ENCODE measurements at regions not wholly inside any gene's neighbourhood (a gene's known extent, or its start where the extent isn't known, plus 50 kb on each side); places are given as distances from the start of the nearest gene placed in this dataset.

GRCh38 chr15:46525984-46526725, 891.3 kb downstream of the SQOR start:
- TF ChIP-seq EZH2 (IDR thresholded peaks at IDR 0.05; ENCODE audit: borderline replicate concordance, insufficient read depth, low read depth, low read length, poor library complexity, severe bottlenecking), result no peak
- TF ChIP-seq CTCF (IDR thresholded peaks at IDR 0.05), result no peak
- ATAC-seq (ENCODE audit: low read depth) (no peak), DNase-seq (no peak)
- Histone ChIP-seq H3K9ac (ENCODE audit: low read length) (no peak overlapping the region), H3K9me3 (ENCODE audit: control extremely low read depth in 1 of 3, control insufficient read depth in 2 of 3, insufficient read depth in 1 of 3, low read length in 2 of 3) (peaks cover 1 to 3% (median 3%) of the 10 kb centered on the region in 3 donors), H3K27me3 (replicated peaks in 1 of 4; ENCODE audit: control extremely low read depth in 1 of 4, control insufficient read depth in 3 of 4, insufficient read depth in 4 of 4, low read length in 3 of 4) (no peaks in the 10 kb centered on the region), H2AFZ (ENCODE audit: insufficient read depth, low read depth, low read length, poor library complexity, severe bottlenecking) (no peak overlapping the region), H3K36me3 (replicated peaks in 1 of 2; ENCODE audit: control extremely low read depth in 1 of 2, control insufficient read depth in 1 of 2, extremely low read depth in 1 of 2, insufficient read depth in 2 of 2, low read length in 1 of 2) (no peaks in the 10 kb centered on the region), H3K27ac (ENCODE audit: low read length in 2 of 2) (no peak overlapping the region), H4K20me1 (ENCODE audit: control insufficient read depth, insufficient read depth, low read length, poor library complexity, severe bottlenecking) (no peaks in the 10 kb centered on the region), H3K4me2 (replicated peaks; ENCODE audit: low read depth, low read length, poor library complexity, severe bottlenecking) (no peak overlapping the region), H3K4me1 (ENCODE audit: control insufficient read depth in 2 of 2, insufficient read depth in 2 of 2, low read length in 2 of 2) (no peaks in the 10 kb centered on the region), H3K4me3 (ENCODE audit: control extremely low read depth in 1 of 5, extremely low read depth in 1 of 5, insufficient read depth in 1 of 5, low read depth in 2 of 5, low read length in 4 of 5) (no peak overlapping the region), H3K79me2 (ENCODE audit: control insufficient read depth, insufficient read depth, low read length) (no peaks in the 10 kb centered on the region)
- H3K27ac Mint-ChIP-seq, result no peak overlapping the region
- H3K4me3 Mint-ChIP-seq, result no peak overlapping the region
- intact Hi-C loops (cut with micrococcal nuclease), result no loop called here
- ChIA-PET POLR2A (no interaction called here), CTCF (no interaction called here)
- H3K4me1 Mint-ChIP-seq, result no peaks in the 10 kb centered on the region
- H3K9me3 Mint-ChIP-seq (ENCODE audit: insufficient read depth), result no peaks in the 10 kb centered on the region
- H3K27me3 Mint-ChIP-seq, result no peaks in the 10 kb centered on the region
- no CpG with 5 or more reads among the region's 3 CpGs for WGBS (ENCODE audit: insufficient coverage)

- Mint-ChIP-seq H3K4me3 (no peak overlapping the region), H3K27ac (no peak overlapping the region), H3K4me1 (no peaks in the 10 kb centered on the region), H3K9me3 (ENCODE audit: insufficient read depth) (no peaks in the 10 kb centered on the region), H3K27me3 (no peaks in the 10 kb centered on the region)
- ATAC-seq (ENCODE audit: low read depth) (no peak), DNase-seq (no peak)
- intact Hi-C loops (cut with micrococcal nuclease), result no loop called here
- ChIA-PET POLR2A (no interaction called here), CTCF (no interaction called here)
- TF ChIP-seq CTCF (IDR thresholded peaks at IDR 0.05), result no peak
- TF ChIP-seq EZH2 (IDR thresholded peaks at IDR 0.05; ENCODE audit: borderline replicate concordance, insufficient read depth, low read depth, low read length, poor library complexity, severe bottlenecking), result no peak
- WGBS (ENCODE audit: insufficient coverage), result no CpG with 5 or more reads among the region's 1 CpG
- Histone ChIP-seq H3K27ac (ENCODE audit: low read length in 2 of 2) (no peak overlapping the region), H3K9ac (ENCODE audit: low read length) (no peak overlapping the region), H3K4me3 (ENCODE audit: control extremely low read depth in 1 of 5, extremely low read depth in 1 of 5, insufficient read depth in 1 of 5, low read depth in 2 of 5, low read length in 4 of 5) (no peak overlapping the region), H3K9me3 (ENCODE audit: control extremely low read depth in 1 of 3, control insufficient read depth in 2 of 3, insufficient read depth in 1 of 3, low read length in 2 of 3) (peaks cover 1 to 3% (median 3%) of the 10 kb centered on the region in 3 donors), H3K36me3 (replicated peaks in 1 of 2; ENCODE audit: control extremely low read depth in 1 of 2, control insufficient read depth in 1 of 2, extremely low read depth in 1 of 2, insufficient read depth in 2 of 2, low read length in 1 of 2) (no peaks in the 10 kb centered on the region), H4K20me1 (ENCODE audit: control insufficient read depth, insufficient read depth, low read length, poor library complexity, severe bottlenecking) (no peaks in the 10 kb centered on the region), H3K27me3 (replicated peaks in 1 of 4; ENCODE audit: control extremely low read depth in 1 of 4, control insufficient read depth in 3 of 4, insufficient read depth in 4 of 4, low read length in 3 of 4) (no peaks in the 10 kb centered on the region), H2AFZ (ENCODE audit: insufficient read depth, low read depth, low read length, poor library complexity, severe bottlenecking) (no peak overlapping the region), H3K79me2 (ENCODE audit: control insufficient read depth, insufficient read depth, low read length) (no peaks in the 10 kb centered on the region), H3K4me1 (ENCODE audit: control insufficient read depth in 2 of 2, insufficient read depth in 2 of 2, low read length in 2 of 2) (no peaks in the 10 kb centered on the region), H3K4me2 (replicated peaks; ENCODE audit: low read depth, low read length, poor library complexity, severe bottlenecking) (no peak overlapping the region)
Observed at GRCh38 chr15:46526726-46527110, 891.9 kb downstream of the SQOR start.

Measured in B cell (primary cell).